GM18870 (cell line): ENCODE measurements at regions not wholly inside any gene's neighbourhood (a gene's known extent, or its start where the extent isn't known, plus 50 kb on each side); places are given as distances from the start of the nearest gene placed in this dataset.
"Not testable (repeated sequence)": the region's sequence is repeated elsewhere in the genome, so short reads cannot be mapped to it uniquely, and the experiment has no call there.

ENCODE experiments used
- ATAC-seq: cut with Tn5 transposase; IDR thresholded peaks from one replicate; pipeline ENCODE4 v1.9.1; 2021; ENCODE audit warnings: moderate library complexity; ENCODE audit not compliant: unreplicated experiment

DNA sequence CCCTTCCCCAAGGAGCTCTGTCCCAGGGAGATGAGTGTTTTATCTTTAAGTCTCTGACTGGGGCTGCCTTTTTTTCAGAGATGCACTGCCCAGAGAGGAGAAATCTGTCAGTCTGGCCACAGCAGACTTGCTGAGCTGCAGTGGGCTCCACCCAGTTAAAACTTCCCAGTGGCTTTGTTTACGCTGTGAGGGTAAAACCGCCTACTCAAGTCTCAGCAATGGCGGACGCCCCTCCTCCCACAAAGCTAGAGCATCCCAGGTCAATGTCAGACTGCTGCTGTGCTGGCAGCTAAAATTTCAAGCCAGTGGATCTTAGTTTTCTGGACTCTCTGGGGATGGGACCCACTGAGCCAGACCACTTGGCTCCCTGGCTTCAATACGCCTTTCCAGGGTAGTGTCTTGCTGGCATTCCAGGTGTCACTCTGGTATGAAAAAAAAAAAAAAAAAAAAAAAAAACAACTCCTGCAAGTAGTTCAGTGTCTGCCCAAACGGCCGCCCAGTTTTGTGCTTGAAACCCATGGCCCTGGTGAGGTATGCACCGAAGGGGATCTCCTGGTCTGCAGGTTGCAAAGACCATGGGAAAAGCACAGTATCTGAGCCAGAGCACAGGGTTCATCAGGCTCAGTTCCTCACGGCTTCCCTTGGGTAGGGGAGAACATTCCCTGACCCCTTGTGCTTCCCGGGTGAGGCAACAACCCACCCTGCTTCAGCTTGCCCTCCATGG lies 1616.1 kb upstream of the ADGRL3 start:
- ATAC-seq, result no peak

DNA sequence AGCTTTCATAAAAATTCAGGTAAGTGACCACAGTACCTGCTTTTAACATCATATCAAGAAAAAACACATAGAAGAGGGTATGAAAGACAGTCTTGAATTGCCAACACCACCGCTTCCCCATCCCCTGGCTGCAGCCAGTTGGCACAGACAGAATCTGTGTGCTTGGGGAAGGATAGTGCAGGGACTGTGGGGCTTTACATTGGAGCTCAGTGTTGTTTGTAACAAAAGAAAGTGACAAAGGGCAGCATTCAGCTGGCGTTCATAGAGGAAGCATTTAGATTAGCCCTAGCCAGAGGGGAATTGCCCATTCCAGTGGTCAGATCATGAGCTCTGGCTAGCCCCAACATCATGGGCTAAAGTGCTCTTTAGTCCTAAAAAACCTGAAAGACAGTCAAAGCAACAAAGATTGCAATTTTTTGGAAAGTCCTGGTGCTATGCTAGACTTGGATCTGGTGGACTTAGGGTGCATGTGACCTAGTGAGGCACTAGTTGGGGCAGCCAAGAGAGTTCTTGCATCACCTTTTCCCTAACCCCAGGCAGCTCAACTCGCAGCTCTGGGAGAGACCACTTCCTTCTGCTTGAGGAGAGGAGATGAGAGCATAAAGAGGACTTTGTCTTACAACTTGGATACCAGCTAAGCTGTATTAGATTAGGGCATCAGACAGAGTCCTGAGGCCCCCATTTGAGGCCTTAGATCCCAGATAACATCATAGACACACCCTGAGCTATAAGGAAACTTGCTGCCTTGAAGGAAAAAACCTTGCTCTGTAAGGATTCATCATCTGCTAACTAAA lies 1602.4 kb upstream of the ADGRL3 start:
- no peak for ATAC-seq

DNA sequence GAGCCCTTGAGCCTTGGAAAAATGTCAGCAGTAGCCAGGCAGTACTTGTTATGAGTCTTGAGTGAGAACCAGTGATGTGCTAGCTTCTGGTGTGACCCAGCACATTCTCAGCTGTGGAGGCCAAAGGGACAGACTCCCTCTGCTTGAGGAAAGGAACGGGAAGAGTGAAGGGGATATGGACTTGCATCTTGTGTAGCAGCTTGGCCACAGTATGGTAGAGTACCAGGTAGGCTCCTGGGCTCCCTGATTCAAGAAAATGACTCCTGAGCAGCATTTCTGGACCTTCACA lies 1601.9 kb upstream of the ADGRL3 start:
- no peak for ATAC-seq

GRCh38 chr4:59608466-59608865 lies 1591.7 kb upstream of the ADGRL3 start:
- ATAC-seq, result no peak

- no peak for ATAC-seq
Measured at GRCh38 chr4:59612235-59612634, 1587.9 kb upstream of the ADGRL3 start.

GRCh38 chr4:59615316-59615715 lies 1584.8 kb upstream of the ADGRL3 start:
- ATAC-seq, result no peak

- ATAC-seq, result no peak
Measured at GRCh38 chr4:59629348-59629747, 1570.8 kb upstream of the ADGRL3 start.

GRCh38 chr4:59630235-59630634 lies 1569.9 kb upstream of the ADGRL3 start:
- ATAC-seq, result no peak

- ATAC-seq, result no peak
Measured at GRCh38 chr4:59630922-59631321, 1569.2 kb upstream of the ADGRL3 start.

- ATAC-seq, result no peak
Measured at GRCh38 chr4:59637596-59637995, 1562.5 kb upstream of the ADGRL3 start.

DNA sequence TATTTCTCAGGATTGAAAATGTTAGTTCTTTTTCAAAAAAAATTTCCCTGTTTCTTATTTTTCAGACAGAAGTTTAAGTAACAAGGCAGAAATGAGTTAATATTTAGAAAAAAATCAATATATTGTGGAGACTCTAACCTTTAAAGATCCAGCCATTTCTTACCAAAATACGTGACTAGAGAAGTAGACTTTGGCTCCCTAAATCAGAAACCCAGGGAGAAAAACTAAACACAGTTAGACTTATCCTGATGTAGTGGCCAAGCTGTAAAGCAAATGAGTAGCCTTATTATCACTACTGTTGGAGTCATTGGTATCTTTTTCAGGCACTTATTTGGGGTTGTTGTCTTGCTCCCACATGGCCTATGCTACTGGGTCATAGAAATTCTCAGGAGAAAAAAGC lies 1556.4 kb upstream of the ADGRL3 start:
- no peak for ATAC-seq

- no peak for ATAC-seq
Measured at GRCh38 chr4:59644765-59645164, 1555.4 kb upstream of the ADGRL3 start.

DNA sequence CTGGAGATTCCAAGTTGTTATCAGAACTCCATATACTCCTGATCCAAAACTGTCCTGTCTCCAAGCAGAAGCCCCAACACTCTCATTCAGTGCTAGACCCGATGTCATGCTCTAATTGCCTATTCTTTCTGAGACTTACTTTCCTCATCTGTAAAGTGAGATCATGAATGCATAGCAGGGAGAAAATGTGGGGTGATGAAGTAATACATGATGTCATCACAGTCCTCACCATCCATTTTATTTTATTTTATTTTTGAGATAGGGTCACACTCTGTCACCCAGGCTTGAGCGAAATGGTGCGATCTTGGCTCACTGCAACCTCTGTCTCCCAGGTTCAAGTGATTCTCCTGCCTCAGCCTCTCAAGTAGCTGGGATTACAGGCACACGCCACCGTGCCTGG lies 1554.0 kb upstream of the ADGRL3 start:
- no peak for ATAC-seq

DNA sequence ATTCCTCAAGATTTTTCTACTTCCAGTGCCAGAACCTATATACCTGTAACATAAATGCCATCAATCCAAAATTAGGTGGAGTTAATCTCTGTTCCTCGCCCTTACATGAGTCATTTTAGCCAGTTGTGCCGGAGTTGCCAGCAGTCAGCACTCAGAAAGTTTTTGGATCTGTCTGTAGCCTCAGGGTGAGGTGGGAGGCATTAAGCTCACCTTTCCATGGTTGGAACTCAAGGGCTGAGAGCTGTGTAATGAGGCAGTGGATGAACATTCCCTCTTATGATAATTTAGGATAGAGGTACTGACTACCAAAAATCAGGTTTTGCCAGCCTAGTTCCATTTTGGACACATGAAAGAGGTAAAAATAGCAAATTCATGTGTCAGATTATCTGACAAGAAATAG lies 1553.1 kb upstream of the ADGRL3 start:
- no peak for ATAC-seq

GRCh38 chr4:59647500-59647899 lies 1552.6 kb upstream of the ADGRL3 start:
- no peak for ATAC-seq

- no peak for ATAC-seq
Measured at GRCh38 chr4:59650861-59651260, 1549.3 kb upstream of the ADGRL3 start.

- no peak for ATAC-seq
Measured at GRCh38 chr4:59655996-59656395, 1544.1 kb upstream of the ADGRL3 start.

- no peak for ATAC-seq
Measured at GRCh38 chr4:59664771-59665170, 1535.4 kb upstream of the ADGRL3 start.

- ATAC-seq, result no peak
Measured at GRCh38 chr4:59666645-59667044, 1533.5 kb upstream of the ADGRL3 start.

DNA sequence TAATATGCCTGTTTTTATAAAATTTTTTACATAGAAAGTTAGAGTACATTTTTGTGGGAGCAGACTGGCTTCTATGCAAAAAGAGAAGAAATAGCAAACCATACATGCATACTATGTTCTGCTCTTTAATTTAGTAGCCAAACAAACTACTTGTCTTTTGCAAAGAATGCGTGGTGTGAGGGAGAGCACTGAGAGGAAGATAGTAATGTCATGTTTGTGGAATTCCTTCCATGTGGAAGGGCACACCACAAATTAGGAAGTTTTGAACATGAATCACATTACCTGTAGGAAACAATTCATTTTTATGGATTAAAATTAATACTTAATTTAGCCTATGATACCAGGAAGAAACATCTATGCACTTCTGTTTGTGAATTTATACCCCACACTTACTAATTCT lies 1529.1 kb upstream of the ADGRL3 start:
- ATAC-seq, result no peak

DNA sequence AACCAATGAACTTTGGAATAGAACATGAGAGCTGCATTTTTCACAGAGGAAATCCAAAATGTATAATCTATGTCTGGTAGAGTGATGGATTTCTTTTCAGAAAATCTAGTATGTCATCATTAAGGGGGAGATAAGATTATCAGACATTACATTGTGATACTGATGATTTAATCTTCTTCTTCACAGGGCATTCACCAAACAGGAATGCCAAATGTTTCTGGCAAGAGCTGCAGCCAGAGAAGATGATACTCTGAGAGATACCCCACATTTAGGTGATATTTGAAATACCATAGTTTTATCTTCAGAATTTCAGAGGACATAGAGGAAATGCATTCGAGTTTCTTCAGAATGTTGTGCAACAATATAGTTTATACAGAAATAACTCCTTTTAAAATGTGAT lies 1523.7 kb upstream of the ADGRL3 start:
- no peak for ATAC-seq

- ATAC-seq, result not testable (repeated sequence)
Measured at GRCh38 chr4:59676992-59677391, 1523.1 kb upstream of the ADGRL3 start.

- no peak for ATAC-seq
Measured at GRCh38 chr4:59685626-59686025, 1514.5 kb upstream of the ADGRL3 start.
